KBM-7 (cell line): ENCODE measurements at regions not wholly inside any gene's neighbourhood (a gene's known extent, or its start where the extent isn't known, plus 50 kb on each side); places are given as distances from the start of the nearest gene placed in this dataset.

ENCODE experiments used
- DNase-seq: peaks from one replicate; pipeline ENCODE4 v3.0.0-alpha.2; 2015
- in situ Hi-C: fragments of 300-500 bp; cut with MboI; formaldehyde crosslinking; loops from 2 replicates; pipeline ENCODE4 v1.14.3; 2020; ENCODE audit warnings: low sequenced_read_pairs, low pct_unique_long_range_greater_than_20kb, mixed read lengths

DNA sequence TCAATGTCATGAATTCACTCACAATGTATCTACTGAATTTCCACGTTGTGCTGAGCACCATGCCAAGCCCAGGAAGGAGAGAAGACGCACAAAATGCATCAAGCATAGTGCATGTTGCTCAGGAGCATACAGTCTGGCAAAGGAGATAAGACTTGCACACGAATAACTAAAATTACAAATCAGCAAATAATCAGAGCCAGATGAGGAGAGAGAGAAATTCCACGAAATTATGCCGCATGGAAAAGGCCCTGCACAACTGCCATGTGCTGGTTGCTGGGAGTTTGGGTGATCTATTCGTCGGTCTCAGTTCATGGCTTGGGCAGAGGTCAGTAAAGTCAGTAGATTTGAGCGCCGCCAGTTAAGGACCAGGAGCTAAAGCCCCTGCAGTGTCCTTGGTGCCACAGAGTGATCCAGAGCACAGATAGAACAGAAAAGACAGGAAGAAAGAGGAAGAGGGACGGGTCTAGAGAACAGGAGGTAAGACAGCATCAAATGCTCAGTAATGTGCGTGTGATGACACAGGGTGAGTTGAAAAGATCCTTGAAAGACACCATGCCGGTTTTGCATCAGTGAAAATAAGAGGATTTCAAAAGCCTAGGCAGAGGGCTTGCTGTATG is 55.1 kb upstream of the ZNF281 start:
- in situ Hi-C loops, result no loop called here

More for the DNA sequence above, 55.1 kb upstream of the ZNF281 start:
- no peak for DNase-seq
